Psoas muscle (tissue), 7 donors: ENCODE measurements at regions not wholly inside any gene's neighbourhood (a gene's known extent, or its start where the extent isn't known, plus 50 kb on each side); places are given as distances from the start of the nearest gene placed in this dataset.

Experiments used
- ATAC-seq, 4 donors: fragments of 200-7000 bp; cut with Tn5 transposase; one replicate each; pipeline ENCODE4 v1.9.1; 2020; ENCODE audit warnings: moderate library complexity in 3 of 4, mild to moderate bottlenecking in 2 of 4
- DNase-seq, 2 donors: peaks; one replicate each; pipeline ENCODE4 v3.0.0-alpha.2; 2020
- H3K27ac ChIP-seq: fragments of 200-600 bp; one replicate; pipeline ENCODE4 v1.8.0; 2022
- H3K27me3 ChIP-seq, 3 donors: fragments of 200-600 bp in 1 of 3; one replicate each; pipeline versions ENCODE4 v1.6.1 to v1.8.0; 2013 to 2022; ENCODE audit warnings: low read length in 2 of 3, mild to moderate bottlenecking in 2 of 3, moderate library complexity in 1 of 3; ENCODE audit not compliant: insufficient read depth in 3 of 3
- H3K36me3 ChIP-seq, 2 donors: fragments of 200-600 bp in 1 of 2; one replicate each; pipeline versions ENCODE4 v1.6.1 to v1.8.0; 2013 to 2022; ENCODE audit warnings: low read depth in 1 of 2, mild to moderate bottlenecking in 1 of 2, moderate library complexity in 1 of 2; ENCODE audit not compliant: insufficient read depth in 1 of 2
- H3K4me1 ChIP-seq: fragments of 200-600 bp; one replicate; pipeline ENCODE4 v1.8.0; 2022
- H3K4me3 ChIP-seq: fragments of 200-600 bp; one replicate; pipeline ENCODE4 v1.8.0; 2022; ENCODE audit warnings: mild to moderate bottlenecking
- H3K9me3 ChIP-seq: fragments of 200-600 bp; one replicate; pipeline ENCODE4 v1.8.0; 2022
- WGBS, 3 donors: extraction: QIAGEN DNeasy Blood & Tissue Kit; methylation state at CpG; one replicate each; pipeline versions ENCODE4 v1.1.6 to v1.1.7; 2013; 5-methylcytosine and 5-hydroxymethylcytosine counted together
- intact Hi-C, 2 donors: fragments of 100-400 bp; cut with DNase I; formaldehyde crosslinking; loops; one replicate each; pipeline versions ENCODE4 v1.11.0 to v1.14.2; 2022
- TF ChIP-seq, protein P1 (sequence below): fragments of 200-600 bp; IDR thresholded peaks from one replicate; pipeline ENCODE4 v1.8.0; 2022; ENCODE audit warnings: antibody characterized with exemption
- donor health status: healthy with polysubstance abuse.
- donor health status: DM: no; HTN: no; CAD: no; lungs with moderate emphysema.
- donor health status: Bipolar disorder and iron deficiency.
- donor health status: healthy.
- donor health status: DM: yes; HTN: yes; CAD: no.
- donor health status: DM: no; HTN: no; CAD: no.
- donor health status: DM: yes; HTN: yes; CAD: no.

DNA sequence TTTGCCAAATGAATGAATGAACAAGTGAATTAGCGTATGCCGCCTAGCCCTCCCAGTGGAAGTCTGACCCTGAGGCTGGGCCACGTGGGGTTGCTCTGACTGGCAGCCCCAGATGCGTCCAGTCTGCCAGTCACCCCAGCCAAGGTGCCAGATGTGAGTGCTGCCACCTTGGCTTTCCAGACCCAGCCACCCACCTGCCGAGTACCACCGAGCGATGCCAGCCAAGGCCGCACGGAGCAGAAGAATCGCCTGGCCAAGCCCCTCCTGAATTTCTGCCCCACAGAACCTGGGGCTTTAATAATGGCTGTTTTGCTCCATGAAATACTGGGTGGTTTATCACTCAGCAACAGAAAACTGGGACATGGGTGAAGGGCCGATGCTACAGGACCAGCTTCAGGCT is 59.3 kb downstream of the ADRA2C start:
- 68 to 75% (median 74%) methylated on average over 11 of the region's 11 CpGs for WGBS, 3 donors
- no peak for ATAC-seq
- Histone ChIP-seq H3K36me3 (no peaks in the 10 kb centered on the region), H3K4me1 (no peaks in the 10 kb centered on the region), H3K4me3 (no peak overlapping the region), H3K27me3 (peaks cover 0 to 36% (median 11%) of the 10 kb centered on the region in 3 donors), H3K27ac (no peak overlapping the region), H3K9me3 (no peaks in the 10 kb centered on the region)
- TF ChIP-seq, protein P1, sequence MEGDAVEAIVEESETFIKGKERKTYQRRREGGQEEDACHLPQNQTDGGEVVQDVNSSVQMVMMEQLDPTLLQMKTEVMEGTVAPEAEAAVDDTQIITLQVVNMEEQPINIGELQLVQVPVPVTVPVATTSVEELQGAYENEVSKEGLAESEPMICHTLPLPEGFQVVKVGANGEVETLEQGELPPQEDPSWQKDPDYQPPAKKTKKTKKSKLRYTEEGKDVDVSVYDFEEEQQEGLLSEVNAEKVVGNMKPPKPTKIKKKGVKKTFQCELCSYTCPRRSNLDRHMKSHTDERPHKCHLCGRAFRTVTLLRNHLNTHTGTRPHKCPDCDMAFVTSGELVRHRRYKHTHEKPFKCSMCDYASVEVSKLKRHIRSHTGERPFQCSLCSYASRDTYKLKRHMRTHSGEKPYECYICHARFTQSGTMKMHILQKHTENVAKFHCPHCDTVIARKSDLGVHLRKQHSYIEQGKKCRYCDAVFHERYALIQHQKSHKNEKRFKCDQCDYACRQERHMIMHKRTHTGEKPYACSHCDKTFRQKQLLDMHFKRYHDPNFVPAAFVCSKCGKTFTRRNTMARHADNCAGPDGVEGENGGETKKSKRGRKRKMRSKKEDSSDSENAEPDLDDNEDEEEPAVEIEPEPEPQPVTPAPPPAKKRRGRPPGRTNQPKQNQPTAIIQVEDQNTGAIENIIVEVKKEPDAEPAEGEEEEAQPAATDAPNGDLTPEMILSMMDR: no peak
- DNase-seq: no peak
- intact Hi-C loops: no loop called here

DNA sequence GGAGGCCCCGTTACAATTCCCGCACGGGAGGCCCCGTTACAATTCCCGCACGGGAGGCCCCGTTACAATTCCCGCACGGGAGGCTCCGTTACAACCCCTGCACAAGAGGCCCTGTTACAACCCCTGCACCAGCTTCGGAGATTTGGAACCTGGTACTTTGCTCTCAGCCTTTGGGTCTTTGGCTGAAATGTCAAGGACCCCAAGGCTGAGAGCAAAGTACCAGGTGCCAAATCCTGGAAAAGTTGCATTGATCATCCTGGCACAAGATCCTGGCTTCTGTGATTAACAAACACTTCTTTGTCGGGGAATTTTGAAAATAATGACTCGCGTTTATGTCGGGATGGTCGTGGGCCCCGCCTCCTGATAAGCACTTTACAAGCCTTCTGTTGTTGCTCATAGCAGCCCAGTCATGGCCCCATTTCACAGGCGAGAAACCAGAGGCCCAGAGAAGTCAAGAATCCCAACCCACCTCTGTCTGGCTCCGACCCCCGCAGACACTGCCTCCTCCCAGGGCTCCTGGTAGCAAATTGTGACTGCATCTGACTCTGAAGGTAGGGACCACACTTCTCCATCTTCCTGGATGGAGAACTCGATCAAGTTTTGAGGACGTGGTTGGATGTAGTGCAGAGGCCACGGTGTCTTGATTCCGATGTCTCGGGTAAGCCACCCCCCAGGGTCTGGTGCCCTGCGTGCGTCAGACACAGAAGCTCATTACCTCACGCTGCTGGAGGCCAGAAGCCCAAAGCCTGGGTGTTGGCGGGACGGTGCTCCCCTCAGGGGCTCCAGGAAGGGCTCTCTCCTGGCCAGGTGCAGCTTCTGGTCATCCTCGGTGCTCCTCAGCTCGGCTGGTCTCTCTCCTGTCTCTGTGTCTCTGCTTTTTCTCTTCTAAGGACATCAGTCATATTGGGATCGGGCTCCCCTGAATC is 60.3 kb downstream of the ADRA2C start:
- no peak overlapping the region for H3K4me3 ChIP-seq
- H3K9me3 ChIP-seq: no peaks in the 10 kb centered on the region
- no peaks in the 10 kb centered on the region for H3K36me3 ChIP-seq
- H3K4me1 ChIP-seq: no peaks in the 10 kb centered on the region
- TF ChIP-seq, protein P1: no peak
- H3K27ac ChIP-seq: no peak overlapping the region
- no peak for ATAC-seq
- no peak for DNase-seq
- intact Hi-C loops: no loop called here
- WGBS, 3 donors: 68 to 76% (median 71%) methylated on average over 29 to 33 of the region's 33 CpGs
- H3K27me3 ChIP-seq: peaks cover 0 to 38% (median 11%) of the 10 kb centered on the region in 3 donors

DNA sequence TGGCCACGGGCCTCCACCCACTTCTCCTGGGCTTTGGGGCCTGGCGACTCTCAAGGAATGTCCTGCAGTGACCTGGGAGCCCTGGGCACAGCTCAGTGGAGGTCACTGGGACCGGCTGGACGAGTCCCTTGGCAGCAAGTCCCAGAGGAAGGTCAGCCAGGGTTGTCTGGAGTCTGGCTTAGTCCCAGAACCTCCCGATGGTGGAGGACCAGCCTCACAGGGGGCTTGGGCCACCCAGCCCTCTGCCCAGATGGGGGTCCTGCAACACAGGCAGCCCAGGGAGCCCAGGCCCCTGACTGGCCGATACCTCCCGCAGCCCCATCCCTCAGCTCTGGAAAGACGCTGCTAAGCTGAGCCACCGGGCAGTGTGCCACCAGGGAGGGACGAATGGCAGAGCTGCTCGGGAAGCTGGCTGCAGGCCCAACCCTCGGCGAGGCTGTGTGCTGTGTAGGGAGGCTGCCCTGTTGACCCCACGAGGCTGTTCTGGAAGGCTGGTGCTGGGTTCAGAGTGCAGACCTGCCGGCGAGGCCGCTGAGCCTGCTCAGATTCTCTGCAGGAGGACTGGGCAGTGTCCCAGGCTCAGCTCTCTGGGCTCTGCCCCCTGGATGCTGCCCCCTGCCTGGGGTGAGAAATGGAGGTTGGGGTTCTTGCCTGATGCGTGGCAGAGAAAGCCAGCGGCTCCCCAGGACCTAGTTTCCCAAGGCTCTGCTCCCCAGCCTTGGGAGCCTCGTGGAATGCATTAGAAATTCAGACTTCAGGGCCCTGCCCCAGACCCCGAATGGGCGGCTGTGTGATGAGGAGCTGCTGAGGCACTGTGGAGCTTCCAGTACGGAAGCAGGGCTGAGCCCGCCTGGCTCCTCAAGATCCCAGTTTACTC is 61.7 kb downstream of the ADRA2C start:
- intact Hi-C loops: no loop called here
- WGBS, 3 donors: 17 to 25% (median 24%) methylated on average over 23 to 24 of the region's 24 CpGs

DNA sequence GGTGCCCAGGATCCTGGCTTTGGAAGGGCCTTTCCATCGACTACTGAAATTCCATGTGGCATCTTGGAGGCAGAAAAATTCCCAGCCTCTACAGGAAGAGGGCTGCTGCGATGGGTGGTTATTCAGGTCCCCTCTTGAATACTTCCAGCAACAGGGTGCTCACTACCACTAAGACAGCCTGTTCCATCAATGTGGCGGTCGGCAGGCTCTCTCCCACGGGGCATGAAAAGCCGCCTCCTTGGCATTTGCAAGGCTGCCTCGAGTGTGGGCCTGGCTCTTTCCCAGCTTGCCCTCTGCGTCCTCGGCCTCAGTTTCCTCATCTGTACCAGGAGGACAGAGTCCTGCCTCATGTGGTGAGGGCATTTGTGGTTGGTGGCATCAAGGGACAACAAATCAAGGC is 62.4 kb downstream of the ADRA2C start:
- Histone ChIP-seq H3K4me1 (no peaks in the 10 kb centered on the region), H3K27ac (no peak overlapping the region), H3K9me3 (no peaks in the 10 kb centered on the region), H3K36me3 (no peaks in the 10 kb centered on the region), H3K4me3 (no peak overlapping the region), H3K27me3 (peaks cover 0 to 46% (median 9%) of the 10 kb centered on the region in 3 donors)
- intact Hi-C loops: no loop called here
- TF ChIP-seq, protein P1: no peak
- WGBS, 3 donors: 63 to 88% (median 71%) methylated on average over 9 of the region's 9 CpGs
- DNase-seq: peak in 1 of 2 donors; percentile 30
- no peak for ATAC-seq

More for the DNA sequence above, 61.7 kb downstream of the ADRA2C start:
- peak; percentile 40 to 70 (median 58) for ATAC-seq
- H3K27ac ChIP-seq: no peak overlapping the region
- peak; percentile 75 to 82 for DNase-seq
- TF ChIP-seq, protein P1: no peak
- H3K36me3 ChIP-seq: no peaks in the 10 kb centered on the region
- H3K27me3 ChIP-seq: peaks cover 0 to 41% (median 9%) of the 10 kb centered on the region in 3 donors
- H3K4me3 ChIP-seq: no peak overlapping the region
- no peaks in the 10 kb centered on the region for H3K4me1 ChIP-seq
- no peaks in the 10 kb centered on the region for H3K9me3 ChIP-seq
